ENCODE measurements at regions not wholly inside any gene's neighbourhood (a gene's known extent, or its start where the extent isn't known, plus 50 kb on each side); places are given as distances from the start of the nearest gene placed in this dataset.

- TF ChIP-seq EZH2 (IDR thresholded peaks at IDR 0.05; ENCODE audit: low read length, unreplicated experiment) = no peak
- TF ChIP-seq CTCF (conservative IDR thresholded peaks at IDR 0.05; ENCODE audit: low read depth, low read length) = no peak
Measured at GRCh38 chr22:48361099-48361639, 1466.5 kb downstream of the BRD1 start.

Data from PC-3 (cell line).